SK-N-SH treated with all-trans-retinoic acid at 6 μM for 48 hours (cell line): ENCODE measurements at regions not wholly inside any gene's neighbourhood (a gene's known extent, or its start where the extent isn't known, plus 50 kb on each side); places are given as distances from the start of the nearest gene placed in this dataset.

Experiments used
- ARNTL ChIP-seq: fragments of 450-650 bp; formaldehyde crosslinking; IDR thresholded peaks from 2 replicates; pipeline ENCODE4 v1.5.0; 2020; ENCODE audit warnings: low read depth, mild to moderate bottlenecking, moderate library complexity, borderline replicate concordance
- GLIS3 ChIP-seq: fragments of 250-450 bp; sonication (Bioruptor Pico); IDR thresholded peaks from 2 replicates; pipeline ENCODE4 v1.5.0; 2020; ENCODE audit warnings: mild to moderate bottlenecking, moderate library complexity
- RARB ChIP-seq: fragments of 250-450 bp; sonication (Bioruptor Pico); IDR thresholded peaks from 2 replicates; pipeline ENCODE4 v1.8.0; 2021; ENCODE audit warnings: mild to moderate bottlenecking, moderate library complexity
- SNAI2 ChIP-seq: fragments of 250-450 bp; sonication (Bioruptor Pico); IDR thresholded peaks from 2 replicates; pipeline ENCODE4 v1.5.0; 2020; ENCODE audit warnings: mild to moderate bottlenecking, moderate library complexity
- TOX ChIP-seq: fragments of 250-450 bp; sonication (Bioruptor Pico); IDR thresholded peaks from 2 replicates; pipeline ENCODE4 v1.8.0; 2021; ENCODE audit warnings: mild to moderate bottlenecking, moderate library complexity, borderline replicate concordance
- ZFP3 ChIP-seq: fragments of 250-450 bp; sonication (Bioruptor Pico); IDR thresholded peaks from 2 replicates; pipeline ENCODE4 v1.5.0; 2020; ENCODE audit warnings: mild to moderate bottlenecking, moderate library complexity
- ZNF565 ChIP-seq: fragments of 450-650 bp; formaldehyde crosslinking; conservative IDR thresholded peaks from 2 replicates; pipeline ENCODE4 v1.5.0; 2020; ENCODE audit warnings: low read depth, mild to moderate bottlenecking, moderate library complexity
- ZNF8 ChIP-seq: fragments of 450-650 bp; formaldehyde crosslinking; IDR thresholded peaks from 2 replicates; pipeline ENCODE4 v1.5.0; 2020; ENCODE audit warnings: mild to moderate bottlenecking, moderate library complexity
- TF ChIP-seq, protein P1 (sequence below): fragments of 250-450 bp; sonication (Bioruptor Pico); IDR thresholded peaks from 2 replicates; pipeline ENCODE4 v1.5.1; 2021; ENCODE audit warnings: mild to moderate bottlenecking, moderate library complexity
- TF ChIP-seq, protein P2 (sequence below): fragments of 250-450 bp; sonication (Bioruptor Pico); IDR thresholded peaks from 2 replicates; pipeline ENCODE4 v1.8.0; 2020; ENCODE audit warnings: mild to moderate bottlenecking, moderate library complexity, borderline replicate concordance
- TF ChIP-seq, protein P3 (sequence below): fragments of 250-450 bp; sonication (Bioruptor Pico); IDR thresholded peaks from 2 replicates; pipeline ENCODE4 v1.5.0; 2020; ENCODE audit warnings: mild to moderate bottlenecking, moderate library complexity
- TF ChIP-seq, protein P4 (sequence below): fragments of 250-450 bp; sonication (Bioruptor Pico); IDR thresholded peaks from 2 replicates; pipeline ENCODE4 v1.5.1; 2020; ENCODE audit warnings: low read depth, mild to moderate bottlenecking, moderate library complexity

DNA sequence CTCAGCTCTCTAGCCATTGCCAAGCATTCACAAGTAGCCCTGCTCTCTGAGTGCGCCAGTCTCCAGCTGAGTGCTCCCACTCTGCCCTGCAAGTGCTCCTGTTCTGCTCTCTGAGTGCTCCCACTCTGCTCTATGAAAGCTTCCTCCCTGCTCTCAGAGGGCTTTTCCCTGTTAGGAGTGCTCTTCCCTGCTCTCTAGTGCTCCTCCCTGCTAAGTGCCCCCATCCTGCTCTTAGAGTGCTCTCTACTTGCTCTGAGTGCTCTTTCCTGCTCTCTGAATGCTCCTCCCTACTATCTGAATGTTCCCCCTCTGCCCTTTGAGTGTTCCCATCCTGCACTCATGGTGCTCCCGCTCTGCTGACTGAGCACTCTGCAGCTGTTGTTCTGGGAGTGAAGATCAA is 555.4 kb downstream of the NPHP4 start:
- TF ChIP-seq SNAI2 (CRISPR knock-in tag), result no peak
- no peak for TF ChIP-seq ARNTL (CRISPR knock-in tag)
- TF ChIP-seq, protein P1, sequence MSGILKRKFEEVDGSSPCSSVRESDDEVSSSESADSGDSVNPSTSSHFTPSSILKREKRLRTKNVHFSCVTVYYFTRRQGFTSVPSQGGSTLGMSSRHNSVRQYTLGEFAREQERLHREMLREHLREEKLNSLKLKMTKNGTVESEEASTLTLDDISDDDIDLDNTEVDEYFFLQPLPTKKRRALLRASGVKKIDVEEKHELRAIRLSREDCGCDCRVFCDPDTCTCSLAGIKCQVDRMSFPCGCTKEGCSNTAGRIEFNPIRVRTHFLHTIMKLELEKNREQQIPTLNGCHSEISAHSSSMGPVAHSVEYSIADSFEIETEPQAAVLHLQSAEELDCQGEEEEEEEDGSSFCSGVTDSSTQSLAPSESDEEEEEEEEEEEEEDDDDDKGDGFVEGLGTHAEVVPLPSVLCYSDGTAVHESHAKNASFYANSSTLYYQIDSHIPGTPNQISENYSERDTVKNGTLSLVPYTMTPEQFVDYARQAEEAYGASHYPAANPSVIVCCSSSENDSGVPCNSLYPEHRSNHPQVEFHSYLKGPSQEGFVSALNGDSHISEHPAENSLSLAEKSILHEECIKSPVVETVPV (CRISPR knock-in tag), result no peak
- TF ChIP-seq ZNF565 (CRISPR knock-in tag), result no peak
- no peak for TF ChIP-seq GLIS3
- TF ChIP-seq, protein P2, sequence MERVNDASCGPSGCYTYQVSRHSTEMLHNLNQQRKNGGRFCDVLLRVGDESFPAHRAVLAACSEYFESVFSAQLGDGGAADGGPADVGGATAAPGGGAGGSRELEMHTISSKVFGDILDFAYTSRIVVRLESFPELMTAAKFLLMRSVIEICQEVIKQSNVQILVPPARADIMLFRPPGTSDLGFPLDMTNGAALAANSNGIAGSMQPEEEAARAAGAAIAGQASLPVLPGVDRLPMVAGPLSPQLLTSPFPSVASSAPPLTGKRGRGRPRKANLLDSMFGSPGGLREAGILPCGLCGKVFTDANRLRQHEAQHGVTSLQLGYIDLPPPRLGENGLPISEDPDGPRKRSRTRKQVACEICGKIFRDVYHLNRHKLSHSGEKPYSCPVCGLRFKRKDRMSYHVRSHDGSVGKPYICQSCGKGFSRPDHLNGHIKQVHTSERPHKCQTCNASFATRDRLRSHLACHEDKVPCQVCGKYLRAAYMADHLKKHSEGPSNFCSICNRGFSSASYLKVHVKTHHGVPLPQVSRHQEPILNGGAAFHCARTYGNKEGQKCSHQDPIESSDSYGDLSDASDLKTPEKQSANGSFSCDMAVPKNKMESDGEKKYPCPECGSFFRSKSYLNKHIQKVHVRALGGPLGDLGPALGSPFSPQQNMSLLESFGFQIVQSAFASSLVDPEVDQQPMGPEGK (CRISPR knock-in tag), result no peak
- TF ChIP-seq TOX, result no peak
- TF ChIP-seq ZFP3, result no peak
- TF ChIP-seq, protein P3, sequence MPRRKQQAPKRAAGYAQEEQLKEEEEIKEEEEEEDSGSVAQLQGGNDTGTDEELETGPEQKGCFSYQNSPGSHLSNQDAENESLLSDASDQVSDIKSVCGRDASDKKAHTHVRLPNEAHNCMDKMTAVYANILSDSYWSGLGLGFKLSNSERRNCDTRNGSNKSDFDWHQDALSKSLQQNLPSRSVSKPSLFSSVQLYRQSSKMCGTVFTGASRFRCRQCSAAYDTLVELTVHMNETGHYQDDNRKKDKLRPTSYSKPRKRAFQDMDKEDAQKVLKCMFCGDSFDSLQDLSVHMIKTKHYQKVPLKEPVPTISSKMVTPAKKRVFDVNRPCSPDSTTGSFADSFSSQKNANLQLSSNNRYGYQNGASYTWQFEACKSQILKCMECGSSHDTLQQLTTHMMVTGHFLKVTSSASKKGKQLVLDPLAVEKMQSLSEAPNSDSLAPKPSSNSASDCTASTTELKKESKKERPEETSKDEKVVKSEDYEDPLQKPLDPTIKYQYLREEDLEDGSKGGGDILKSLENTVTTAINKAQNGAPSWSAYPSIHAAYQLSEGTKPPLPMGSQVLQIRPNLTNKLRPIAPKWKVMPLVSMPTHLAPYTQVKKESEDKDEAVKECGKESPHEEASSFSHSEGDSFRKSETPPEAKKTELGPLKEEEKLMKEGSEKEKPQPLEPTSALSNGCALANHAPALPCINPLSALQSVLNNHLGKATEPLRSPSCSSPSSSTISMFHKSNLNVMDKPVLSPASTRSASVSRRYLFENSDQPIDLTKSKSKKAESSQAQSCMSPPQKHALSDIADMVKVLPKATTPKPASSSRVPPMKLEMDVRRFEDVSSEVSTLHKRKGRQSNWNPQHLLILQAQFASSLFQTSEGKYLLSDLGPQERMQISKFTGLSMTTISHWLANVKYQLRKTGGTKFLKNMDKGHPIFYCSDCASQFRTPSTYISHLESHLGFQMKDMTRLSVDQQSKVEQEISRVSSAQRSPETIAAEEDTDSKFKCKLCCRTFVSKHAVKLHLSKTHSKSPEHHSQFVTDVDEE, result no peak
- TF ChIP-seq ZNF8, result no peak
- TF ChIP-seq, protein P4, sequence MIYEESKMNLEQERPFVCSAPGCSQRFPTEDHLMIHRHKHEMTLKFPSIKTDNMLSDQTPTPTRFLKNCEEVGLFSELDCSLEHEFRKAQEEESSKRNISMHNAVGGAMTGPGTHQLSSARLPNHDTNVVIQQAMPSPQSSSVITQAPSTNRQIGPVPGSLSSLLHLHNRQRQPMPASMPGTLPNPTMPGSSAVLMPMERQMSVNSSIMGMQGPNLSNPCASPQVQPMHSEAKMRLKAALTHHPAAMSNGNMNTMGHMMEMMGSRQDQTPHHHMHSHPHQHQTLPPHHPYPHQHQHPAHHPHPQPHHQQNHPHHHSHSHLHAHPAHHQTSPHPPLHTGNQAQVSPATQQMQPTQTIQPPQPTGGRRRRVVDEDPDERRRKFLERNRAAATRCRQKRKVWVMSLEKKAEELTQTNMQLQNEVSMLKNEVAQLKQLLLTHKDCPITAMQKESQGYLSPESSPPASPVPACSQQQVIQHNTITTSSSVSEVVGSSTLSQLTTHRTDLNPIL (CRISPR knock-in tag), result no peak
- TF ChIP-seq RARB, result no peak
